GM21723 (cell line): ENCODE measurements at regions not wholly inside any gene's neighbourhood (a gene's known extent, or its start where the extent isn't known, plus 50 kb on each side); places are given as distances from the start of the nearest gene placed in this dataset.
A peak's percentile ranks its signal among the peaks of the same experiment; 100 is the strongest.
"Not testable (repeated sequence)": the region's sequence is repeated elsewhere in the genome, so short reads cannot be mapped to it uniquely, and the experiment has no call there.

Experiments used
- ATAC-seq: cut with Tn5 transposase; IDR thresholded peaks from one replicate; pipeline ENCODE4 v1.9.1; 2021; ENCODE audit warnings: mild to moderate bottlenecking, moderate library complexity; ENCODE audit not compliant: unreplicated experiment

GRCh38 chr22:22716136-22716665, 71.8 kb downstream of the GGTLC2 start:
- ATAC-seq, result no peak

GRCh38 chr22:22717664-22718063, 73.2 kb downstream of the GGTLC2 start:
- ATAC-seq, result no peak

- peak; percentile 64 for ATAC-seq
These were observed 75.8 kb downstream of the GGTLC2 start for GRCh38 chr22:22720201-22720723.

- ATAC-seq, result peak; percentile 75
These were observed 76.4 kb downstream of the GGTLC2 start for GRCh38 chr22:22720724-22721261.

- no peak for ATAC-seq
These were observed 77.4 kb downstream of the GGTLC2 start for GRCh38 chr22:22721681-22722354.

GRCh38 chr22:22728382-22728781, 84.0 kb downstream of the GGTLC2 start:
- no peak for ATAC-seq

- no peak for ATAC-seq
These were observed 86.4 kb downstream of the GGTLC2 start for GRCh38 chr22:22730655-22731373.

- no peak for ATAC-seq
These were observed 86.9 kb downstream of the GGTLC2 start for GRCh38 chr22:22731374-22731676.

- ATAC-seq, result not testable (repeated sequence)
These were observed 88.6 kb downstream of the GGTLC2 start for GRCh38 chr22:22733006-22733405.

GRCh38 chr22:22733881-22734373, 89.5 kb downstream of the GGTLC2 start:
- no peak for ATAC-seq

- ATAC-seq, result not testable (repeated sequence)
These were observed 90.2 kb downstream of the GGTLC2 start for GRCh38 chr22:22734395-22735272.

- ATAC-seq, result not testable (repeated sequence)
These were observed 90.9 kb downstream of the GGTLC2 start for GRCh38 chr22:22735276-22735675.

GRCh38 chr22:22735695-22736611, 91.5 kb downstream of the GGTLC2 start:
- no peak for ATAC-seq

- no peak for ATAC-seq
These were observed 93.2 kb downstream of the GGTLC2 start for GRCh38 chr22:22737590-22737989.

GRCh38 chr22:22738959-22739585, 94.7 kb downstream of the GGTLC2 start:
- ATAC-seq, result no peak

GRCh38 chr22:22740560-22741276, 96.3 kb downstream of the GGTLC2 start:
- no peak for ATAC-seq

GRCh38 chr22:22741843-22742242, 97.4 kb downstream of the GGTLC2 start:
- ATAC-seq, result no peak

- no peak for ATAC-seq
These were observed 98.2 kb downstream of the GGTLC2 start for GRCh38 chr22:22742641-22743040.
